Panc1 (cell line): ENCODE measurements at regions not wholly inside any gene's neighbourhood (a gene's known extent, or its start where the extent isn't known, plus 50 kb on each side); places are given as distances from the start of the nearest gene placed in this dataset.

Experiments
- ATAC-seq: fragments of 200-7000 bp; cut with Tn5 transposase; 2 replicates; pipeline ENCODE4 v1.9.1; 2020; ENCODE audit warnings: mild to moderate bottlenecking, moderate library complexity
- BruUV-seq: library from RNA; stranded (reverse); fragments of 400-500 nt; replicated peaks from 2 replicates; lab custom pipeline; 2021; lab: Mats Ljungman, UMichigan
- CTCF ChIA-PET: fragments of 300-600 bp; sonication (Branson Sonifier 250); formaldehyde crosslinking; loops from one replicate; lab custom pipeline; 2022; ENCODE audit warnings: antibody characterized with exemption; lab: Charles Lee
- POLR2A ChIA-PET: fragments of 300-600 bp; sonication (Branson Sonifier 250); formaldehyde crosslinking; loops from one replicate; lab custom pipeline; 2022; ENCODE audit warnings: antibody characterized with exemption; lab: Charles Lee
- DNase-seq: peaks from one replicate; pipeline ENCODE4 v3.0.0-alpha.2; 2010; ENCODE audit warnings: low read depth, low spot score
- H3K27ac ChIP-seq: 2 replicates; pipeline ENCODE4 v1.5.1; 2011; ENCODE audit warnings: mild to moderate bottlenecking, low read length, inconsistent platforms
- H3K27me3 ChIP-seq: fragments of 200-500 bp; sonication (Bioruptor generic); 2 replicates; pipeline ENCODE4 v1.6.0; 2014; ENCODE audit warnings: low read length, inconsistent platforms; ENCODE audit not compliant: control insufficient read depth, insufficient read depth
- H3K36me3 ChIP-seq: fragments of 200-500 bp; sonication (Bioruptor generic); 2 replicates; pipeline ENCODE4 v1.5.1; 2014; ENCODE audit warnings: inconsistent platforms, mild to moderate bottlenecking, low read length, moderate library complexity; ENCODE audit not compliant: control insufficient read depth, insufficient read depth
- H3K4me1 ChIP-seq: 2 replicates; pipeline ENCODE4 v1.5.1; 2011; ENCODE audit warnings: inconsistent platforms, mild to moderate bottlenecking, low read length, moderate library complexity; ENCODE audit not compliant: control insufficient read depth, insufficient read depth
- H3K4me3 ChIP-seq, 2 experiments: 2 replicates each; pipeline ENCODE4 v1.5.1; 2011 to 2012; ENCODE audit warnings: low read depth in 2 of 2, low read length in 2 of 2, mild to moderate bottlenecking in 2 of 2, inconsistent platforms in 1 of 2, moderate library complexity in 1 of 2
- H3K9me3 ChIP-seq: fragments of 200-500 bp; sonication (Bioruptor generic); 2 replicates; pipeline ENCODE4 v1.5.1; 2014; ENCODE audit warnings: low read depth, mild to moderate bottlenecking, inconsistent platforms, low read length, moderate library complexity; ENCODE audit not compliant: control insufficient read depth, insufficient read depth
- CTCF ChIP-seq: fragments of 450-650 bp; IDR thresholded peaks from 2 replicates; pipeline ENCODE4 v1.5.1; 2017; ENCODE audit warnings: mild to moderate bottlenecking
- POLR2AphosphoS5 ChIP-seq: IDR thresholded peaks from 2 replicates; pipeline ENCODE4 v1.6.1; 2012; ENCODE audit warnings: mild to moderate bottlenecking, low read depth, low read length, moderate library complexity
- REST ChIP-seq, 2 experiments: IDR thresholded peaks; 2 replicates each; pipeline ENCODE4 v1.6.1; 2011 to 2012; ENCODE audit warnings: low read depth in 2 of 2, control low read depth in 1 of 2, low read length in 1 of 2, mild to moderate bottlenecking in 1 of 2, moderate library complexity in 1 of 2; ENCODE audit not compliant: insufficient read depth in 1 of 2
- SIN3A ChIP-seq: IDR thresholded peaks from 2 replicates; pipeline ENCODE4 v1.6.1; 2012; ENCODE audit warnings: low read depth, mild to moderate bottlenecking, low read length, moderate library complexity, borderline replicate concordance; ENCODE audit not compliant: insufficient read depth
- TCF7L2 ChIP-seq: IDR thresholded peaks from 2 replicates; pipeline ENCODE4 v1.6.1; 2011; ENCODE audit warnings: mild to moderate bottlenecking, low read depth, low read length, inconsistent platforms
- in situ Hi-C: cut with HindIII; loops from 2 replicates; pipeline ENCODE4 v1.10.0; 2016; ENCODE audit warnings: low sequenced_read_pairs, low pct_unique_long_range_greater_than_20kb
- intact Hi-C: fragments of 100-400 bp; cut with micrococcal nuclease; formaldehyde crosslinking; loops from one replicate; pipeline ENCODE4 v1.10.0; 2022; ENCODE audit not compliant: unreplicated experiment

GRCh38 chr9:65410926-65411325, 125.9 kb upstream of the FOXD4L5 start:
- no peak for ATAC-seq
- no peak for DNase-seq
- Histone ChIP-seq H3K9me3 (no peaks in the 10 kb centered on the region), H3K27me3 (no peaks in the 10 kb centered on the region), H3K27ac (no peak overlapping the region), H3K36me3 (no peaks in the 10 kb centered on the region), H3K4me1 (no peaks in the 10 kb centered on the region), H3K4me3 (no peak overlapping the region)
- POLR2A ChIA-PET, result no interaction called here
- intact Hi-C loops, result no loop called here
- in situ Hi-C loops, result no loop called here
- CTCF ChIA-PET, result no interaction called here
- TF ChIP-seq CTCF, result no peak
- TF ChIP-seq POLR2AphosphoS5, result no peak
- no peak for TF ChIP-seq TCF7L2
- no peak for TF ChIP-seq SIN3A
- no peak for TF ChIP-seq REST (IDR thresholded peaks at IDR 0.05; ENCODE audit: insufficient read depth in 1 of 2, low read depth in 2 of 2, low read length in 1 of 2)
- no TSS peak for BruUV-seq

GRCh38 chr9:65409471-65409980, 124.5 kb upstream of the FOXD4L5 start:
- in situ Hi-C loops, result no loop called here
- no peak for ATAC-seq

More at GRCh38 chr9:65409471-65409980, 124.5 kb upstream of the FOXD4L5 start:
- Histone ChIP-seq H3K9me3 (no peaks in the 10 kb centered on the region), H3K4me3 (no peak overlapping the region), H3K36me3 (no peaks in the 10 kb centered on the region), H3K4me1 (no peaks in the 10 kb centered on the region), H3K27me3 (no peaks in the 10 kb centered on the region), H3K27ac (no peak overlapping the region)
- ChIA-PET CTCF (no interaction called here), POLR2A (no interaction called here)
- BruUV-seq, result no TSS peak
- DNase-seq, result no peak
- TF ChIP-seq POLR2AphosphoS5 (no peak), REST (IDR thresholded peaks at IDR 0.05; ENCODE audit: insufficient read depth in 1 of 2, low read depth in 2 of 2, low read length in 1 of 2) (no peak), CTCF (no peak), TCF7L2 (no peak), SIN3A (no peak)
- intact Hi-C loops, result no loop called here
